HepG2 (cell line): ENCODE measurements at regions not wholly inside any gene's neighbourhood (a gene's known extent, or its start where the extent isn't known, plus 50 kb on each side); places are given as distances from the start of the nearest gene placed in this dataset.

Source experiments
- ATAC-seq: fragments of 200-7000 bp; cut with Tn5 transposase; 3 replicates; pipeline ENCODE4 v1.9.1; 2020; ENCODE audit warnings: mild to moderate bottlenecking, moderate library complexity
- BruUV-seq: library from RNA; stranded (reverse); fragments of 400-500 nt; replicated peaks from 2 replicates; lab custom pipeline; 2021; lab: Mats Ljungman, UMichigan
- CTCF ChIA-PET: fragments of 300-600 bp; formaldehyde crosslinking; extraction: SDS; loops from one replicate; lab custom pipeline; 2021; ENCODE audit warnings: low total read pairs, inconsistent platforms, low intra/inter-chr PET ratio; lab: Yijun Ruan, JAX
- POLR2A ChIA-PET: fragments of 350-600 bp; sonication (Branson Sonifier 250); formaldehyde crosslinking; loops from one replicate; lab custom pipeline; 2020; ENCODE audit warnings: antibody characterized with exemption, inconsistent platforms; lab: Yijun Ruan, JAX
- DNase-seq: peaks from one replicate; pipeline ENCODE4 v3.0.0-alpha.2; 2015; ENCODE audit warnings: low spot score
- FAIRE-seq: peaks from 3 replicates; lab custom pipeline; 2011; peaks lifted over from hg19 to GRCh38; lab: Jason Lieb, UNC
- H2AFZ ChIP-seq: one replicate; pipeline ENCODE4 v1.6.1; 2011; ENCODE audit warnings: low read length, inconsistent platforms
- H3K27ac ChIP-seq: fragments of 300-600 bp; 3 replicates; pipeline ENCODE4 v1.8.0; 2011; ENCODE audit warnings: mixed run types, mild to moderate bottlenecking, mixed read lengths, low read length, inconsistent platforms; ENCODE audit not compliant: insufficient read depth; ENCODE audit errors: extremely low read length
- H3K27me3 ChIP-seq, 2 experiments: fragments of 200-600 bp in 1 of 2; 2 replicates in 1 of 2; 3 replicates in 1 of 2; pipeline versions ENCODE4 v1.6.0 to v1.8.0; 2011; ENCODE audit warnings: low read length in 2 of 2, mild to moderate bottlenecking in 2 of 2, moderate library complexity in 2 of 2, inconsistent platforms in 1 of 2; ENCODE audit not compliant: insufficient read depth in 2 of 2, control insufficient read depth in 1 of 2
- H3K36me3 ChIP-seq, 2 experiments: fragments of 200-600 bp in 1 of 2; replicated peaks in 1 of 2; 2 replicates in 1 of 2; 3 replicates in 1 of 2; pipeline versions ENCODE4 v1.5.1 to v1.8.0; 2011; ENCODE audit warnings: low read length in 2 of 2, inconsistent platforms in 1 of 2; ENCODE audit not compliant: insufficient read depth in 2 of 2, control insufficient read depth in 1 of 2
- H3K4me1 ChIP-seq: 2 replicates; pipeline ENCODE4 v1.5.1; 2012; ENCODE audit warnings: low read length, inconsistent platforms; ENCODE audit not compliant: insufficient read depth
- H3K4me2 ChIP-seq: 2 replicates; pipeline ENCODE4 v1.6.0; 2011; ENCODE audit warnings: low read depth, low read length, inconsistent platforms
- H3K4me3 ChIP-seq, 3 experiments: fragments of 200-600 bp in 1 of 3; sonication (generic), shearing (Covaris generic) in 1 of 3; replicated peaks in 1 of 3; 2 replicates each; pipeline ENCODE4 v1.5.1; 2011 to 2016; ENCODE audit warnings: low read length in 3 of 3, inconsistent platforms in 2 of 3, low read depth in 2 of 3, mild to moderate bottlenecking in 2 of 3, control low read depth in 1 of 3, mixed read lengths in 1 of 3; ENCODE audit not compliant: insufficient read depth in 1 of 3
- H3K79me2 ChIP-seq: one replicate; pipeline ENCODE4 v1.6.1; 2011; ENCODE audit warnings: low read length, inconsistent platforms; ENCODE audit not compliant: insufficient read depth
- H3K9ac ChIP-seq: 2 replicates; pipeline ENCODE4 v1.6.0; 2011; ENCODE audit warnings: mild to moderate bottlenecking, low read depth, low read length, inconsistent platforms; ENCODE audit not compliant: insufficient read depth
- H3K9me3 ChIP-seq: 2 replicates; pipeline ENCODE4 v1.5.1; 2012; ENCODE audit warnings: mild to moderate bottlenecking, low read length
- H4K20me1 ChIP-seq: 2 replicates; pipeline ENCODE4 v1.6.0; 2011; ENCODE audit warnings: inconsistent platforms, mild to moderate bottlenecking, low read length, moderate library complexity; ENCODE audit not compliant: insufficient read depth
- FOXK2 ChIP-seq: fragments of 450-650 bp; IDR thresholded peaks from 2 replicates; pipeline ENCODE4 v1.6.1; 2016
- KLF11 ChIP-seq: IDR thresholded peaks from 2 replicates; pipeline ENCODE4 v1.6.1; 2016; ENCODE audit warnings: missing compliant biosample characterization
- ZNF292 ChIP-seq: sonication (generic); formaldehyde crosslinking; IDR thresholded peaks from 2 replicates; pipeline ENCODE4 v1.8.1; 2022; ENCODE audit warnings: mild to moderate bottlenecking, low read depth, missing genetic modification reagents, borderline replicate concordance
- ZNF34 ChIP-seq: sonication (generic); formaldehyde crosslinking; IDR thresholded peaks from 2 replicates; pipeline ENCODE4 v1.4.0; 2020; ENCODE audit warnings: mild to moderate bottlenecking, missing genetic modification reagents, borderline replicate concordance
- ZNF563 ChIP-seq: sonication (generic); formaldehyde crosslinking; IDR thresholded peaks from 2 replicates; pipeline ENCODE4 v1.8.0; 2022; ENCODE audit warnings: mild to moderate bottlenecking, moderate library complexity, missing genetic modification reagents
- in situ Hi-C: cut with HindIII; loops from 2 replicates; pipeline ENCODE4 v1.10.0; 2017; ENCODE audit warnings: low pct_unique_long_range_greater_than_20kb; ENCODE audit not compliant: extremely low pct_ligation_motif_present
- intact Hi-C: fragments of 100-400 bp; cut with micrococcal nuclease; formaldehyde crosslinking; loops from one replicate; pipeline ENCODE4 v1.10.0; 2022; ENCODE audit not compliant: unreplicated experiment
- TF ChIP-seq, protein P1 (sequence below): sonication (generic); IDR thresholded peaks from 2 replicates; pipeline ENCODE4 v1.6.1; 2016; ENCODE audit warnings: low read depth, borderline replicate concordance
- TF ChIP-seq, protein P2 (sequence below): sonication (generic); formaldehyde crosslinking; IDR thresholded peaks from 2 replicates; pipeline ENCODE4 v1.8.1; 2023; ENCODE audit warnings: mild to moderate bottlenecking, missing genetic modification reagents, borderline replicate concordance

DNA sequence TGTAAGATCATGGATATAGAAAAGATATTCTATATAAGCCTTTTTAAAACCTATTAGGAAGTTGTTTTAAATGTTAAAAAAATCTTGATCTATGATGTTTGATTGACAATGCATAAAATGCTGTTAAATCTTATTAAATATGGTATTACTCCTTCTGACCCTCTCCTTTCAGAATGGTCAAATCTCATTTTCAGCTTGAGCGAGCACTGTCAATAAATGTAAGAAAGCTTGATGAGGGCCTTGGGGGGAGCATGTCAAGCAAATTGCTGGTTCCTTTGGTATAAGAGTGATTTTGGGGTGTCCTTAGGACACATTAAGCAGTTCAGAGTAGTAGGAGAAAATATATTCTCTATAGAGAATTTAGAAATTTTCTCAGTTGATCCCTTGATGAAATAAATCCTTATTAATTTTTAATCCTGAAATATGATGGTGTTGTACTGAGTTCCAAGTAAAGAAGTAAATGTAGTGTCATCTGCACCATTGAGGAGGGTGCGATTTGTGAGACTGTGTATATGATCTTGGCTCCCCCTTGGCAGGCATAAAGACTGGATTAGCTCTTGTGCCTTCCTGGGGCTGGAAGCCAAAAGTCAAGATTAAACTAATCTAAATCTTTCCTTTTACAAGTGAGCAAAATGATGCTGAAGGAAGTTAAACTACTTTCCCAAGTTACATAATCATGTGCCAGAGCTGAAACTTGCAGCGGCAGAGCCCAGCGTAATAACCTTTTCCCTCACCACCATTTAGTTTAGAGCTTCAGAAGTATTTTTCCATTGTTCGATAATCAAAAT, 82.6 kb upstream of the ANK2 start (continued):
- TF ChIP-seq ZNF292 (CRISPR knock-in tag) = no peak
- TF ChIP-seq, protein P1, sequence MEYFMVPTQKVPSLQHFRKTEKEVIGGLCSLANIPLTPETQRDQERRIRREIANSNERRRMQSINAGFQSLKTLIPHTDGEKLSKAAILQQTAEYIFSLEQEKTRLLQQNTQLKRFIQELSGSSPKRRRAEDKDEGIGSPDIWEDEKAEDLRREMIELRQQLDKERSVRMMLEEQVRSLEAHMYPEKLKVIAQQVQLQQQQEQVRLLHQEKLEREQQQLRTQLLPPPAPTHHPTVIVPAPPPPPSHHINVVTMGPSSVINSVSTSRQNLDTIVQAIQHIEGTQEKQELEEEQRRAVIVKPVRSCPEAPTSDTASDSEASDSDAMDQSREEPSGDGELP = no peak
- no peak for TF ChIP-seq KLF11 (CRISPR knock-in tag)
- no peak for TF ChIP-seq ZNF34 (CRISPR knock-in tag)
- TF ChIP-seq, protein P2, sequence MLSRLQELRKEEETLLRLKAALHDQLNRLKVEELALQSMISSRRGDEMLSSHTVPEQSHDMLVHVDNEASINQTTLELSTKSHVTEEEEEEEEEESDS (CRISPR knock-in tag) = no peak
- TF ChIP-seq FOXK2 = no peak

- Histone ChIP-seq H3K9me3 (no peaks in the 10 kb centered on the region), H3K27ac (no peak overlapping the region), H3K36me3 (no peaks in the 10 kb centered on the region), H2AFZ (no peak overlapping the region), H3K9ac (no peak overlapping the region)
- no peak for FAIRE-seq
- no peak for ATAC-seq
- in situ Hi-C loops = no loop called here
- TF ChIP-seq ZNF563 = no peak
- TF ChIP-seq, all 625 proteins: peak for 0
- no peak for DNase-seq
- no peak overlapping the region for H3K4me2 ChIP-seq
- no peaks in the 10 kb centered on the region for H3K4me1 ChIP-seq
- BruUV-seq = no TSS peak
- POLR2A ChIA-PET = no interaction called here
- no peak overlapping the region for H3K4me3 ChIP-seq
- H4K20me1 ChIP-seq = no peaks in the 10 kb centered on the region
- H3K79me2 ChIP-seq = no peaks in the 10 kb centered on the region
- no peaks in the 10 kb centered on the region for H3K27me3 ChIP-seq
- CTCF ChIA-PET = no interaction called here
- intact Hi-C loops = no loop called here
Observed at GRCh38 chr4:112968451-112969159, 80.8 kb upstream of the ANK2 start.
